ENCODE measurements at regions not wholly inside any gene's neighbourhood (a gene's known extent, or its start where the extent isn't known, plus 50 kb on each side); places are given as distances from the start of the nearest gene placed in this dataset.
A peak's percentile ranks its signal among the peaks of the same experiment; 100 is the strongest.

- Histone ChIP-seq H3K27me3 (ENCODE audit: control insufficient read depth, insufficient read depth, low read length) (no peaks in the 10 kb centered on the region), H3K27ac (ENCODE audit: low read length) (no peak overlapping the region), H3K9me3 (ENCODE audit: control insufficient read depth, insufficient read depth, low read length) (no peaks in the 10 kb centered on the region), H3K4me1 (ENCODE audit: control insufficient read depth, insufficient read depth, low read length) (no peaks in the 10 kb centered on the region), H3K36me3 (ENCODE audit: control insufficient read depth, insufficient read depth, low read length) (no peaks in the 10 kb centered on the region), H3K4me3 (ENCODE audit: low read length) (no peak overlapping the region)
- DNase-seq (ENCODE audit: low read depth, low spot score) = no peak
- WGBS (ENCODE audit: insufficient coverage, insufficient read length) = no CpG with 5 or more reads among the region's 2 CpGs
Measured at GRCh38 chr12:13890943-13891342, 90.5 kb downstream of the GRIN2B start.

GRCh38 chr12:13887779-13888388 is 93.5 kb downstream of the GRIN2B start:
- Histone ChIP-seq H3K27ac (ENCODE audit: low read length) (no peak overlapping the region), H3K27me3 (ENCODE audit: control insufficient read depth, insufficient read depth, low read length) (no peaks in the 10 kb centered on the region)

GRCh38 chr12:13882176-13882575 is 99.2 kb downstream of the GRIN2B start:
- WGBS (ENCODE audit: insufficient coverage, insufficient read length) = no CpG with 5 or more reads among the region's 4 CpGs
- Histone ChIP-seq H3K4me1 (ENCODE audit: control insufficient read depth, insufficient read depth, low read length) (no peaks in the 10 kb centered on the region), H3K4me3 (ENCODE audit: low read length) (no peak overlapping the region), H3K9me3 (ENCODE audit: control insufficient read depth, insufficient read depth, low read length) (no peaks in the 10 kb centered on the region), H3K36me3 (ENCODE audit: control insufficient read depth, insufficient read depth, low read length) (no peaks in the 10 kb centered on the region), H3K27ac (ENCODE audit: low read length) (no peak overlapping the region), H3K27me3 (ENCODE audit: control insufficient read depth, insufficient read depth, low read length) (no peaks in the 10 kb centered on the region)
- no peak for DNase-seq (ENCODE audit: low read depth, low spot score)

More at GRCh38 chr12:13887779-13888388, 93.5 kb downstream of the GRIN2B start:
- no peak overlapping the region for H3K4me3 ChIP-seq (ENCODE audit: low read length)
- H3K4me1 ChIP-seq (ENCODE audit: control insufficient read depth, insufficient read depth, low read length) = no peaks in the 10 kb centered on the region
- no peaks in the 10 kb centered on the region for H3K36me3 ChIP-seq (ENCODE audit: control insufficient read depth, insufficient read depth, low read length)
- WGBS (ENCODE audit: insufficient coverage, insufficient read length) = no CpG with 5 or more reads among the region's 8 CpGs
- H3K9me3 ChIP-seq (ENCODE audit: control insufficient read depth, insufficient read depth, low read length) = no peaks in the 10 kb centered on the region
- DNase-seq (ENCODE audit: low read depth, low spot score) = no peak

GRCh38 chr12:13880613-13881012 is 100.8 kb downstream of the GRIN2B start:
- DNase-seq (ENCODE audit: low read depth, low spot score) = no peak
- no peak overlapping the region for H3K27ac ChIP-seq (ENCODE audit: low read length)
- no peaks in the 10 kb centered on the region for H3K36me3 ChIP-seq (ENCODE audit: control insufficient read depth, insufficient read depth, low read length)
- H3K9me3 ChIP-seq (ENCODE audit: control insufficient read depth, insufficient read depth, low read length) = no peaks in the 10 kb centered on the region
- H3K4me1 ChIP-seq (ENCODE audit: control insufficient read depth, insufficient read depth, low read length) = no peaks in the 10 kb centered on the region
- H3K4me3 ChIP-seq (ENCODE audit: low read length) = no peak overlapping the region
- no CpG with 5 or more reads among the region's 4 CpGs for WGBS (ENCODE audit: insufficient coverage, insufficient read length)
- H3K27me3 ChIP-seq (ENCODE audit: control insufficient read depth, insufficient read depth, low read length) = no peaks in the 10 kb centered on the region

GRCh38 chr12:13875744-13876143 is 105.7 kb downstream of the GRIN2B start:
- Histone ChIP-seq H3K4me1 (ENCODE audit: control insufficient read depth, insufficient read depth, low read length) (no peaks in the 10 kb centered on the region), H3K36me3 (ENCODE audit: control insufficient read depth, insufficient read depth, low read length) (no peaks in the 10 kb centered on the region), H3K9me3 (ENCODE audit: control insufficient read depth, insufficient read depth, low read length) (no peaks in the 10 kb centered on the region), H3K4me3 (ENCODE audit: low read length) (no peak overlapping the region), H3K27me3 (ENCODE audit: control insufficient read depth, insufficient read depth, low read length) (no peaks in the 10 kb centered on the region), H3K27ac (ENCODE audit: low read length) (no peak overlapping the region)
- DNase-seq (ENCODE audit: low read depth, low spot score) = no peak
- no CpG with 5 or more reads among the region's 4 CpGs for WGBS (ENCODE audit: insufficient coverage, insufficient read length)

GRCh38 chr12:13870255-13870654 is 111.1 kb downstream of the GRIN2B start:
- WGBS (ENCODE audit: insufficient coverage, insufficient read length) = no CpG with 5 or more reads among the region's 2 CpGs
- no peaks in the 10 kb centered on the region for H3K4me1 ChIP-seq (ENCODE audit: control insufficient read depth, insufficient read depth, low read length)
- H3K4me3 ChIP-seq (ENCODE audit: low read length) = no peak overlapping the region
- no peaks in the 10 kb centered on the region for H3K27me3 ChIP-seq (ENCODE audit: control insufficient read depth, insufficient read depth, low read length)
- H3K27ac ChIP-seq (ENCODE audit: low read length) = no peak overlapping the region
- no peaks in the 10 kb centered on the region for H3K9me3 ChIP-seq (ENCODE audit: control insufficient read depth, insufficient read depth, low read length)
- H3K36me3 ChIP-seq (ENCODE audit: control insufficient read depth, insufficient read depth, low read length) = no peaks in the 10 kb centered on the region
- DNase-seq (ENCODE audit: low read depth, low spot score) = no peak

GRCh38 chr12:13864081-13864673 is 117.2 kb downstream of the GRIN2B start:
- H3K27ac ChIP-seq (ENCODE audit: low read length) = no peak overlapping the region
- peak; percentile 54 for DNase-seq (ENCODE audit: low read depth, low spot score)
- no peaks in the 10 kb centered on the region for H3K27me3 ChIP-seq (ENCODE audit: control insufficient read depth, insufficient read depth, low read length)
- no CpG with 5 or more reads among the region's 9 CpGs for WGBS (ENCODE audit: insufficient coverage, insufficient read length)
- no peak overlapping the region for H3K4me3 ChIP-seq (ENCODE audit: low read length)
- no peaks in the 10 kb centered on the region for H3K4me1 ChIP-seq (ENCODE audit: control insufficient read depth, insufficient read depth, low read length)
- H3K9me3 ChIP-seq (ENCODE audit: control insufficient read depth, insufficient read depth, low read length) = no peaks in the 10 kb centered on the region
- no peaks in the 10 kb centered on the region for H3K36me3 ChIP-seq (ENCODE audit: control insufficient read depth, insufficient read depth, low read length)

- H3K4me1 ChIP-seq (ENCODE audit: control insufficient read depth, insufficient read depth, low read length) = no peaks in the 10 kb centered on the region
- WGBS (ENCODE audit: insufficient coverage, insufficient read length) = no CpG with 5 or more reads among the region's 5 CpGs
Measured at GRCh38 chr12:13857750-13858149, 123.7 kb downstream of the GRIN2B start.

GRCh38 chr12:13853471-13853870 is 127.9 kb downstream of the GRIN2B start:
- DNase-seq (ENCODE audit: low read depth, low spot score) = no peak
- no CpG with 5 or more reads among the region's 3 CpGs for WGBS (ENCODE audit: insufficient coverage, insufficient read length)
- no peaks in the 10 kb centered on the region for H3K27me3 ChIP-seq (ENCODE audit: control insufficient read depth, insufficient read depth, low read length)
- H3K27ac ChIP-seq (ENCODE audit: low read length) = no peak overlapping the region
- H3K36me3 ChIP-seq (ENCODE audit: control insufficient read depth, insufficient read depth, low read length) = no peaks in the 10 kb centered on the region
- no peaks in the 10 kb centered on the region; the same call in 1 of the 2 replicates for H3K4me1 ChIP-seq (ENCODE audit: control insufficient read depth, insufficient read depth, low read length)
- H3K4me3 ChIP-seq (ENCODE audit: low read length) = no peak overlapping the region
- no peaks in the 10 kb centered on the region for H3K9me3 ChIP-seq (ENCODE audit: control insufficient read depth, insufficient read depth, low read length)

More at GRCh38 chr12:13857750-13858149, 123.7 kb downstream of the GRIN2B start:
- H3K4me3 ChIP-seq (ENCODE audit: low read length) = no peak overlapping the region
- no peaks in the 10 kb centered on the region for H3K9me3 ChIP-seq (ENCODE audit: control insufficient read depth, insufficient read depth, low read length)
- DNase-seq (ENCODE audit: low read depth, low spot score) = no peak
- no peaks in the 10 kb centered on the region for H3K27me3 ChIP-seq (ENCODE audit: control insufficient read depth, insufficient read depth, low read length)
- H3K36me3 ChIP-seq (ENCODE audit: control insufficient read depth, insufficient read depth, low read length) = no peaks in the 10 kb centered on the region
- H3K27ac ChIP-seq (ENCODE audit: low read length) = no peak overlapping the region

GRCh38 chr12:13851828-13852227 is 129.6 kb downstream of the GRIN2B start:
- Histone ChIP-seq H3K27me3 (ENCODE audit: control insufficient read depth, insufficient read depth, low read length) (no peaks in the 10 kb centered on the region), H3K4me3 (ENCODE audit: low read length) (no peak overlapping the region), H3K36me3 (ENCODE audit: control insufficient read depth, insufficient read depth, low read length) (no peaks in the 10 kb centered on the region), H3K4me1 (ENCODE audit: control insufficient read depth, insufficient read depth, low read length) (no peaks in the 10 kb centered on the region; the same call in 1 of the 2 replicates), H3K27ac (ENCODE audit: low read length) (no peak overlapping the region), H3K9me3 (ENCODE audit: control insufficient read depth, insufficient read depth, low read length) (no peaks in the 10 kb centered on the region)
- DNase-seq (ENCODE audit: low read depth, low spot score) = peak; percentile 48
- no CpG with 5 or more reads among the region's 3 CpGs for WGBS (ENCODE audit: insufficient coverage, insufficient read length)

- no peaks in the 10 kb centered on the region for H3K9me3 ChIP-seq (ENCODE audit: control insufficient read depth, insufficient read depth, low read length)
- H3K36me3 ChIP-seq (ENCODE audit: control insufficient read depth, insufficient read depth, low read length) = no peaks in the 10 kb centered on the region
- no CpG with 5 or more reads among the region's 3 CpGs for WGBS (ENCODE audit: insufficient coverage, insufficient read length)
- no peaks in the 10 kb centered on the region; the same call in 1 of the 2 replicates for H3K4me1 ChIP-seq (ENCODE audit: control insufficient read depth, insufficient read depth, low read length)
- H3K27me3 ChIP-seq (ENCODE audit: control insufficient read depth, insufficient read depth, low read length) = no peaks in the 10 kb centered on the region
- H3K27ac ChIP-seq (ENCODE audit: low read length) = no peak overlapping the region
- no peak overlapping the region for H3K4me3 ChIP-seq (ENCODE audit: low read length)
- DNase-seq (ENCODE audit: low read depth, low spot score) = no peak
Measured at GRCh38 chr12:13849456-13849855, 131.9 kb downstream of the GRIN2B start.

Data from iPS DF 6.9 (cell line).